ENCODE measurements at regions not wholly inside any gene's neighbourhood (a gene's known extent, or its start where the extent isn't known, plus 50 kb on each side); places are given as distances from the start of the nearest gene placed in this dataset.

DNA sequence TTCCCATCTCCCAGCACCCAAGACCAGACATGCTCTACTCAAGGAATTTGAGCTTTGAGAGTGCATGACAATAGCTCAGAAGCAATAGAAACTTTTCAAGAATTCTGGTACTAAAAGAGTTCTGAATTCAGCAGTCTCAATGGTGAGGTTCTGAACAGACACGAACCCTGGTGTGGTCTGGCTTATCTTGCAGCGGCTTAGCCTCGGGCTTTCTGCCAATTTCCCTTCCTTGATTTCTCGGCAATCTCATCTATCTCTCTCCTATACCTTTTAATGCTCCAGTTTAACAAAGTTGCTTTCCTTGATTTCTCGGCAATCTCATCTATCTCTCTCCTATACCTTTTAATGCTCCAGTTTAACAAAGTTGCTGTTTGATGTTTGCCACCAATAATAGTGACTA lies 174.6 kb downstream of the SPRY2 start:
- no peak overlapping the region for H3K27ac ChIP-seq
- 57% methylated on average over 5 of the region's 5 CpGs for WGBS
- H3K27me3 ChIP-seq (replicated peaks; ENCODE audit: insufficient read depth), result no peaks in the 10 kb centered on the region
- no peak overlapping the region for H3K4me3 ChIP-seq
- no peak for TF ChIP-seq POLR2AphosphoS5 (IDR thresholded peaks at IDR 0.05)
- no peak for TF ChIP-seq CTCF (IDR thresholded peaks at IDR 0.05)
- TF ChIP-seq POLR2A (IDR thresholded peaks at IDR 0.05), result no peak
- H3K9me3 ChIP-seq, result no peaks in the 10 kb centered on the region
- H3K4me1 ChIP-seq (replicated peaks), result no peaks in the 10 kb centered on the region
- intact Hi-C loops (cut with DNase I), result no loop called here
- no peak for DNase-seq (ENCODE audit: low spot score)
- no peaks in the 10 kb centered on the region for H3K36me3 ChIP-seq

DNA sequence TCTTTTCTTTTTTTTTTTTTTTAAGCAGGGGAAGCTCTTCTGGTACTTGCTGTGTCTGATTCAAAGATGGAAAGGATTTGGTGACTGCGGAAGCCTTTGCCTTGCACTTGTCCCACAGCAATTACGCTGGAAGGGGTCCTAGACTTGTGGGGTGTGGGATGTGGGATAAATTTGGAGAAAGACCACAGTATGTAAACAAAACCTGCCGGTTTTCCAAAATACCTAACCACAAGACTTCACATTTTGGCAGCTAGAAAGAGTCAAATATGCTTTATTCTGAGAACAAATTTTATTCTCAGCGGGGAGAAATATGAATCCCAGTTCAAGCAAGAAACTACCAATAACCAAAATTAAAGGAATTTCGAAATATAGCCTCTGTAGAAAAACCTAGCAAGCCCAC lies 176.5 kb downstream of the SPRY2 start:
- H3K36me3 ChIP-seq, result no peaks in the 10 kb centered on the region
- 78% methylated on average over 5 of the region's 5 CpGs for WGBS
- no peak overlapping the region for H3K27ac ChIP-seq
- no peak overlapping the region for H3K4me3 ChIP-seq
- H3K4me1 ChIP-seq (replicated peaks), result no peaks in the 10 kb centered on the region
- no peaks in the 10 kb centered on the region for H3K27me3 ChIP-seq (replicated peaks; ENCODE audit: insufficient read depth)
- intact Hi-C loops (cut with DNase I), result no loop called here
- H3K9me3 ChIP-seq, result no peaks in the 10 kb centered on the region
- no peak for DNase-seq (ENCODE audit: low spot score)
- TF ChIP-seq POLR2AphosphoS5 (IDR thresholded peaks at IDR 0.05), result no peak
- no peak for TF ChIP-seq POLR2A (IDR thresholded peaks at IDR 0.05)
- TF ChIP-seq CTCF (IDR thresholded peaks at IDR 0.05), result no peak

DNA sequence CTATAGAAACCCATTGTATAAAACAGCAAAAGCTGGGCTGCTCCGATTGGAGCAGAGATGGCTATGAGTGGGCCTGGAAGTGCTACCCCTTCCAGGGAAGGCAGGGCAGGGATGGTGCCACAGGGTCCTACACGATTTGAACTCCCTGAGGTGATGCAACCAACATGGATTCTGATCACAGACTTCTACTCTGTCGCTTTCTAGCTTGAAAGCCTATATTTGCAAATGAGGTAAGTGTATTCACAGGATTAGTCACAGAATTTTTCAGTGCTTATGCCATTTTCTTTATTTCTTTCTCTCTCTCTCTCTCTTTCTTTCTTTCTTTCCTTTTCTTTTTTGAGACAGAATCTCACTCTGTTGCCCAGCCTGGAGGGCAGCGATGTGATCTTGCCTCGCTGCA lies 179.0 kb downstream of the SPRY2 start:
- H3K27me3 ChIP-seq (replicated peaks; ENCODE audit: insufficient read depth), result no peaks in the 10 kb centered on the region
- WGBS, result 95% methylated on average over 5 of the region's 5 CpGs
- intact Hi-C loops (cut with DNase I), result no loop called here
- H3K27ac ChIP-seq, result no peak overlapping the region
- no peak for TF ChIP-seq POLR2AphosphoS5 (IDR thresholded peaks at IDR 0.05)
- TF ChIP-seq CTCF (IDR thresholded peaks at IDR 0.05), result no peak
- no peak for TF ChIP-seq POLR2A (IDR thresholded peaks at IDR 0.05)
- no peaks in the 10 kb centered on the region for H3K9me3 ChIP-seq
- H3K36me3 ChIP-seq, result no peaks in the 10 kb centered on the region
- no peaks in the 10 kb centered on the region for H3K4me1 ChIP-seq (replicated peaks)
- H3K4me3 ChIP-seq, result no peak overlapping the region
- DNase-seq (ENCODE audit: low spot score), result no peak

DNA sequence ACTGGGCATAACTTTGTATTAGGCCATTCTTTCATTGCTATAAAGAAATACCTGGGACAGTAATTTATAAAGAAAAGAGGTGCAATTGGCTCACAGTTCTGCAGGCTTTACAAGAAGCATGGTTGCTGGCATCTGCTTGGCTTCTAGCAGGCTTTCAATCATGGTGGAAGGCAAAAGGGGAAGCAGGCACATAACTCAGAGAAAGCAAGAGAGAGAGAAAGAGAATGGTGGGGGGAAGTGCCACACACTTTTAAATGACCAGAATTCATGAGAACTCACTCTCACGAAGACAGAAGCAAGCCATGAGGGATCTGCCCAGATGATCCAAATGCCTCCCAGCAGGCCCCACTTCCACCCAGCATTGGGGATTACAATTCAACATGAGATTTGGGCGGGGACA lies 179.7 kb downstream of the SPRY2 start:
- Histone ChIP-seq H3K27me3 (replicated peaks; ENCODE audit: insufficient read depth) (no peaks in the 10 kb centered on the region), H3K9me3 (no peaks in the 10 kb centered on the region), H3K27ac (no peak overlapping the region), H3K4me1 (replicated peaks) (no peaks in the 10 kb centered on the region), H3K36me3 (no peaks in the 10 kb centered on the region), H3K4me3 (no peak overlapping the region)
- intact Hi-C loops (cut with DNase I), result no loop called here
- TF ChIP-seq POLR2AphosphoS5 (IDR thresholded peaks at IDR 0.05) (no peak), POLR2A (IDR thresholded peaks at IDR 0.05) (no peak), CTCF (IDR thresholded peaks at IDR 0.05) (no peak)
- DNase-seq (ENCODE audit: low spot score), result no peak
- WGBS, result 85% methylated on average over 2 of the region's 2 CpGs

DNA sequence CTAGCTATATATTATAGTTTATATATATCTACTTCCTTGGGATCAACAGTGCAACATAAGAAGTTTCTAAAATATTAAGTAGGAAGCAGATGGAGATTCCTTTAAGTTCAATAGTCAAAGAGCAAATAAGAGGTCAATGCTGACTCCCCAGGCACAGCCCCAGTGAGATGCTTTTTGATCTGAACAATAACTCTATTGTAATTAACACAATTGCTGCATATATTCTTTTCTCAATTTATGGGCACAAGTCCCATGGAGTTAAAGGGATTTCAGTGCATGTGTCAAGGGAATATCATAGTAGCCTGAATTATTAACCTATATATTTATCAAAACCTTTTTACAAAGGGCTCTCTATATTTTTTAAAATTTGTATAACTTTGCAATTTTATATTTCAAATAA lies 180.8 kb downstream of the SPRY2 start:
- Histone ChIP-seq H3K27me3 (replicated peaks; ENCODE audit: insufficient read depth) (no peaks in the 10 kb centered on the region), H3K4me3 (no peak overlapping the region), H3K9me3 (no peaks in the 10 kb centered on the region), H3K4me1 (replicated peaks) (no peaks in the 10 kb centered on the region), H3K27ac (no peak overlapping the region), H3K36me3 (no peaks in the 10 kb centered on the region)
- DNase-seq (ENCODE audit: low spot score), result no peak
- intact Hi-C loops (cut with DNase I), result no loop called here
- no peak for TF ChIP-seq POLR2AphosphoS5 (IDR thresholded peaks at IDR 0.05)
- no peak for TF ChIP-seq POLR2A (IDR thresholded peaks at IDR 0.05)
- no peak for TF ChIP-seq CTCF (IDR thresholded peaks at IDR 0.05)

All from prostate gland (tissue), 2 donors.